Lower leg skin (tissue), 3 donors: ENCODE measurements at regions not wholly inside any gene's neighbourhood (a gene's known extent, or its start where the extent isn't known, plus 50 kb on each side); places are given as distances from the start of the nearest gene placed in this dataset.

Source experiments
- CTCF ChIP-seq, 3 donors: fragments of 450-650 bp; IDR thresholded peaks; one replicate each; pipeline ENCODE4 v1.5.1; 2016; ENCODE audit warnings: antibody characterized with exemption in 3 of 3, mild to moderate bottlenecking in 3 of 3, moderate library complexity in 2 of 3
- POLR2A ChIP-seq, 2 donors: fragments of 450-650 bp; IDR thresholded peaks; one replicate each; pipeline ENCODE4 v1.6.1; 2016 to 2017; ENCODE audit warnings: antibody characterized with exemption in 2 of 2, mild to moderate bottlenecking in 1 of 2, moderate library complexity in 1 of 2

- TF ChIP-seq CTCF (IDR thresholded peaks at IDR 0.05) (no peak), POLR2A (IDR thresholded peaks at IDR 0.05) (no peak)
Observed at GRCh38 chr13:107118506-107118905, 550.6 kb upstream of the ARGLU1 start.
